IPS DF 6.9 (cell line): ENCODE measurements at regions not wholly inside any gene's neighbourhood (a gene's known extent, or its start where the extent isn't known, plus 50 kb on each side); places are given as distances from the start of the nearest gene placed in this dataset.
"Not testable (repeated sequence)": the region's sequence is repeated elsewhere in the genome, so short reads cannot be mapped to it uniquely, and the experiment has no call there.

Source experiments
- DNase-seq: peaks from one replicate; pipeline ENCODE4 v3.0.0-alpha.2; 2013; ENCODE audit warnings: low read depth, low spot score
- H3K27ac ChIP-seq: one replicate; pipeline ENCODE4 v1.5.1; 2013; ENCODE audit warnings: low read length, control low read depth
- H3K27me3 ChIP-seq: 2 replicates; pipeline ENCODE4 v1.6.1; 2013; ENCODE audit warnings: mild to moderate bottlenecking, low read length; ENCODE audit not compliant: control insufficient read depth, insufficient read depth
- H3K36me3 ChIP-seq: 2 replicates; pipeline ENCODE4 v1.6.1; 2013; ENCODE audit warnings: low read length; ENCODE audit not compliant: control insufficient read depth, insufficient read depth
- H3K4me1 ChIP-seq: 2 replicates; pipeline ENCODE4 v1.6.1; 2013; ENCODE audit warnings: low read length; ENCODE audit not compliant: control insufficient read depth, insufficient read depth
- H3K4me3 ChIP-seq: 2 replicates; pipeline ENCODE4 v1.5.1; 2013; ENCODE audit warnings: mild to moderate bottlenecking, low read length
- H3K9me3 ChIP-seq: 2 replicates; pipeline ENCODE4 v1.6.1; 2013; ENCODE audit warnings: low read length, inconsistent platforms; ENCODE audit not compliant: control insufficient read depth, insufficient read depth
- WGBS: extraction: QIAGEN DNeasy Blood & Tissue Kit; methylation state at CpG from one replicate; pipeline ENCODE4 v1.1.7; 2013; ENCODE audit warnings: mixed read lengths, missing lambda C conversion rate; ENCODE audit not compliant: insufficient read length, insufficient coverage; 5-methylcytosine and 5-hydroxymethylcytosine counted together

- no peaks in the 10 kb centered on the region for H3K36me3 ChIP-seq
- no peak for DNase-seq
- H3K27me3 ChIP-seq = no peaks in the 10 kb centered on the region
- H3K27ac ChIP-seq = no peak overlapping the region
- no peaks in the 10 kb centered on the region for H3K4me1 ChIP-seq
- H3K9me3 ChIP-seq = no peaks in the 10 kb centered on the region
- WGBS = no CpG with 5 or more reads among the region's 4 CpGs
- no peak overlapping the region for H3K4me3 ChIP-seq
Observed at GRCh38 chr9:1532171-1532570, 482.0 kb downstream of the DMRT2 start.

- no CpG with 5 or more reads among the region's 2 CpGs for WGBS
- DNase-seq = no peak
- H3K4me3 ChIP-seq = no peak overlapping the region
- H3K27ac ChIP-seq = no peak overlapping the region
- H3K9me3 ChIP-seq = no peaks in the 10 kb centered on the region
- H3K4me1 ChIP-seq = no peaks in the 10 kb centered on the region
- no peaks in the 10 kb centered on the region for H3K36me3 ChIP-seq
- H3K27me3 ChIP-seq = no peaks in the 10 kb centered on the region
Observed at GRCh38 chr9:1535051-1535450, 480.1 kb upstream of the SMARCA2 start.

GRCh38 chr9:1535599-1535998, 479.5 kb upstream of the SMARCA2 start:
- no peaks in the 10 kb centered on the region for H3K4me1 ChIP-seq
- DNase-seq = no peak
- H3K27ac ChIP-seq = no peak overlapping the region
- no peaks in the 10 kb centered on the region for H3K27me3 ChIP-seq
- H3K36me3 ChIP-seq = no peaks in the 10 kb centered on the region
- WGBS = no CpG with 5 or more reads among the region's 2 CpGs
- H3K9me3 ChIP-seq = no peaks in the 10 kb centered on the region
- H3K4me3 ChIP-seq = no peak overlapping the region

- no peak for DNase-seq
- Histone ChIP-seq H3K27ac (no peak overlapping the region), H3K4me1 (no peaks in the 10 kb centered on the region), H3K4me3 (no peak overlapping the region), H3K27me3 (no peaks in the 10 kb centered on the region), H3K36me3 (no peaks in the 10 kb centered on the region), H3K9me3 (no peaks in the 10 kb centered on the region)
- WGBS = no CpG with 5 or more reads among the region's 5 CpGs
Observed at GRCh38 chr9:1536522-1537170, 478.5 kb upstream of the SMARCA2 start.

- no CpG with 5 or more reads among the region's 4 CpGs for WGBS
- no peaks in the 10 kb centered on the region for H3K36me3 ChIP-seq
- no peak overlapping the region for H3K4me3 ChIP-seq
- H3K9me3 ChIP-seq = no peaks in the 10 kb centered on the region
- no peak overlapping the region for H3K27ac ChIP-seq
- no peaks in the 10 kb centered on the region for H3K4me1 ChIP-seq
- H3K27me3 ChIP-seq = no peaks in the 10 kb centered on the region
- no peak for DNase-seq
Observed at GRCh38 chr9:1538301-1538700, 476.8 kb upstream of the SMARCA2 start.

GRCh38 chr9:1539216-1539615, 475.9 kb upstream of the SMARCA2 start:
- DNase-seq = no peak
- no peak overlapping the region for H3K27ac ChIP-seq
- no CpG with 5 or more reads among the region's 2 CpGs for WGBS

GRCh38 chr9:1550636-1551035, 464.5 kb upstream of the SMARCA2 start:
- H3K4me1 ChIP-seq = no peaks in the 10 kb centered on the region
- no peaks in the 10 kb centered on the region for H3K9me3 ChIP-seq
- DNase-seq = no peak
- H3K27me3 ChIP-seq = no peaks in the 10 kb centered on the region
- no CpG with 5 or more reads among the region's 1 CpG for WGBS
- no peaks in the 10 kb centered on the region for H3K36me3 ChIP-seq
- H3K27ac ChIP-seq = no peak overlapping the region
- no peak overlapping the region for H3K4me3 ChIP-seq

More at GRCh38 chr9:1539216-1539615, 475.9 kb upstream of the SMARCA2 start:
- Histone ChIP-seq H3K27me3 (no peaks in the 10 kb centered on the region), H3K4me3 (no peak overlapping the region), H3K4me1 (no peaks in the 10 kb centered on the region), H3K9me3 (no peaks in the 10 kb centered on the region), H3K36me3 (no peaks in the 10 kb centered on the region)

GRCh38 chr9:1554081-1555035, 460.8 kb upstream of the SMARCA2 start:
- Histone ChIP-seq H3K4me1 (no peaks in the 10 kb centered on the region), H3K4me3 (no peak overlapping the region), H3K36me3 (no peaks in the 10 kb centered on the region), H3K9me3 (no peaks in the 10 kb centered on the region), H3K27me3 (no peaks in the 10 kb centered on the region), H3K27ac (no peak overlapping the region)
- no peak for DNase-seq
- WGBS = no CpG with 5 or more reads among the region's 5 CpGs

GRCh38 chr9:1558666-1559065, 456.5 kb upstream of the SMARCA2 start:
- not testable (repeated sequence) for H3K36me3 ChIP-seq, H3K27me3 ChIP-seq, H3K4me1 ChIP-seq, H3K9me3 ChIP-seq, DNase-seq, H3K27ac ChIP-seq, H3K4me3 ChIP-seq
- no CpG with 5 or more reads among the region's 10 CpGs for WGBS

GRCh38 chr9:1575939-1576338, 439.2 kb upstream of the SMARCA2 start:
- Histone ChIP-seq H3K4me1 (no peaks in the 10 kb centered on the region), H3K4me3 (no peak overlapping the region), H3K27me3 (no peaks in the 10 kb centered on the region), H3K27ac (no peak overlapping the region), H3K9me3 (peaks cover 2% of the 10 kb centered on the region; the same call in 1 of the 2 replicates), H3K36me3 (peaks cover 3% of the 10 kb centered on the region; the same call in 1 of the 2 replicates)
- WGBS = no CpG with 5 or more reads among the region's 1 CpG
- DNase-seq = no peak
